ENCODE measurements at regions not wholly inside any gene's neighbourhood (a gene's known extent, or its start where the extent isn't known, plus 50 kb on each side); places are given as distances from the start of the nearest gene placed in this dataset.

- no peak for DNase-seq
These were observed 51.3 kb downstream of the BLTP1 start for GRCh38 chr4:122203407-122203806.

- peak; percentile 15 for DNase-seq
These were observed 53.6 kb downstream of the BLTP1 start for GRCh38 chr4:122205687-122206086.

- DNase-seq: no peak
These were observed 60.7 kb downstream of the BLTP1 start for GRCh38 chr4:122212880-122213279.

GRCh38 chr4:122218762-122219161, 66.6 kb downstream of the BLTP1 start:
- DNase-seq: peak; percentile 2

- DNase-seq: no peak
These were observed 67.2 kb downstream of the BLTP1 start for GRCh38 chr4:122219356-122219755.

GRCh38 chr4:122221322-122221721, 69.2 kb downstream of the BLTP1 start:
- DNase-seq: no peak

- DNase-seq: peak; percentile 75
These were observed 72.2 kb downstream of the BLTP1 start for GRCh38 chr4:122224348-122224747.

- no peak for DNase-seq
These were observed 75.1 kb downstream of the BLTP1 start for GRCh38 chr4:122227202-122227601.

GRCh38 chr4:122229857-122230256, 77.7 kb downstream of the BLTP1 start:
- DNase-seq: no peak

GRCh38 chr4:122232633-122233032, 80.5 kb downstream of the BLTP1 start:
- DNase-seq: no peak

- DNase-seq: no peak
These were observed 82.6 kb downstream of the BLTP1 start for GRCh38 chr4:122234686-122235085.

GRCh38 chr4:122243785-122244184, 91.7 kb downstream of the BLTP1 start:
- no peak for DNase-seq

GRCh38 chr4:122244764-122245163, 92.6 kb downstream of the BLTP1 start:
- no peak for DNase-seq

GRCh38 chr4:122246551-122246950, 94.4 kb downstream of the BLTP1 start:
- no peak for DNase-seq

- DNase-seq: no peak
These were observed 97.2 kb downstream of the BLTP1 start for GRCh38 chr4:122249357-122249756.

- DNase-seq: no peak
These were observed 100.5 kb downstream of the BLTP1 start for GRCh38 chr4:122252584-122252983.

GRCh38 chr4:122259849-122260248, 107.7 kb downstream of the BLTP1 start:
- DNase-seq: peak; percentile 9

GRCh38 chr4:122276359-122276758, 102.5 kb upstream of the ADAD1 start:
- no peak for DNase-seq

- DNase-seq: no peak
These were observed 99.8 kb upstream of the ADAD1 start for GRCh38 chr4:122278976-122279375.

- DNase-seq: no peak
These were observed 99.1 kb upstream of the ADAD1 start for GRCh38 chr4:122279670-122280069.

GRCh38 chr4:122285285-122285684, 93.5 kb upstream of the ADAD1 start:
- DNase-seq: no peak

GRCh38 chr4:122293374-122294365, 85.1 kb upstream of the ADAD1 start:
- DNase-seq: no peak

GRCh38 chr4:122297694-122298093, 81.1 kb upstream of the ADAD1 start:
- DNase-seq: no peak

- DNase-seq: no peak
These were observed 78.0 kb upstream of the ADAD1 start for GRCh38 chr4:122300776-122301175.

- DNase-seq: no peak
These were observed 73.0 kb upstream of the ADAD1 start for GRCh38 chr4:122305853-122306252.

Measured in NCI-H69 (cell line).